ENCODE measurements at regions not wholly inside any gene's neighbourhood (a gene's known extent, or its start where the extent isn't known, plus 50 kb on each side); places are given as distances from the start of the nearest gene placed in this dataset.

- Mint-ChIP-seq H3K4me1 (peaks cover 6% of the 10 kb centered on the region; the same call in 2 of the 3 replicates), H3K4me3 (no peak overlapping the region), H3K9me3 (no peaks in the 10 kb centered on the region), H3K27ac (no peak overlapping the region), H3K36me3 (ENCODE audit: low read depth) (no peaks in the 10 kb centered on the region), H3K27me3 (ENCODE audit: insufficient read depth, low read depth, poor library complexity) (no peaks in the 10 kb centered on the region)
- Histone ChIP-seq H3K36me3 (ENCODE audit: insufficient read depth) (no peaks in the 10 kb centered on the region), H3K4me2 (no peak overlapping the region), H3K4me3 (no peak overlapping the region), H3K27me3 (ENCODE audit: insufficient read depth) (no peaks in the 10 kb centered on the region), H3K79me2 (replicated peaks; ENCODE audit: insufficient read depth) (peaks cover 3% of the 10 kb centered on the region), H3K4me1 (ENCODE audit: insufficient read depth) (peaks cover 4% of the 10 kb centered on the region), H3K27ac (ENCODE audit: low read depth) (no peak overlapping the region), H3K9me2 (ENCODE audit: insufficient read depth) (no peaks in the 10 kb centered on the region), H4K20me1 (replicated peaks; ENCODE audit: insufficient read depth) (no peaks in the 10 kb centered on the region), H2AFZ (no peak overlapping the region), H3F3A (replicated peaks; ENCODE audit: low read depth) (no peaks in the 10 kb centered on the region)
- ATAC-seq (no peak), DNase-seq (ENCODE audit: low spot score) (no peak)
- TF ChIP-seq CREB1 (CRISPR knock-in tag; IDR thresholded peaks at IDR 0.05; ENCODE audit: low read depth) (no peak), EZH2phosphoT487 (IDR thresholded peaks at IDR 0.05; ENCODE audit: unreplicated experiment) (no peak), ETS1 (IDR thresholded peaks at IDR 0.05) (no peak), ZNF462 (CRISPR knock-in tag; IDR thresholded peaks at IDR 0.05) (no peak), ZNF331 (CRISPR knock-in tag; IDR thresholded peaks at IDR 0.05; ENCODE audit: low read depth) (no peak), JUNB (IDR thresholded peaks at IDR 0.05; ENCODE audit: unreplicated experiment) (no peak), REST (IDR thresholded peaks at IDR 0.05; ENCODE audit: unreplicated experiment) (no peak), POLR2AphosphoS5 (IDR thresholded peaks at IDR 0.05; ENCODE audit: low read depth) (no peak), EZH2 (IDR thresholded peaks at IDR 0.05; ENCODE audit: low read depth, unreplicated experiment) (no peak), NANOG (IDR thresholded peaks at IDR 0.05; ENCODE audit: borderline replicate concordance) (no peak), CTCF (conservative IDR thresholded peaks at IDR 0.05; ENCODE audit: low read depth in 2 of 2) (no peak), STAT1 (IDR thresholded peaks at IDR 0.05; ENCODE audit: unreplicated experiment) (no peak), ZNF114 (CRISPR knock-in tag; IDR thresholded peaks at IDR 0.05) (no peak)
Measured at GRCh38 chr1:72891976-72892375, 609.6 kb upstream of the NEGR1 start.

Data from GM23338 (cell line).